Amniotic epithelial cell (primary cell): ENCODE measurements at regions not wholly inside any gene's neighbourhood (a gene's known extent, or its start where the extent isn't known, plus 50 kb on each side); places are given as distances from the start of the nearest gene placed in this dataset.
A peak's percentile ranks its signal among the peaks of the same experiment; 100 is the strongest.

Experiments
- DNase-seq: peaks from one replicate; pipeline ENCODE4 v3.0.0-alpha.2; 2010; ENCODE audit warnings: low read depth

DNA sequence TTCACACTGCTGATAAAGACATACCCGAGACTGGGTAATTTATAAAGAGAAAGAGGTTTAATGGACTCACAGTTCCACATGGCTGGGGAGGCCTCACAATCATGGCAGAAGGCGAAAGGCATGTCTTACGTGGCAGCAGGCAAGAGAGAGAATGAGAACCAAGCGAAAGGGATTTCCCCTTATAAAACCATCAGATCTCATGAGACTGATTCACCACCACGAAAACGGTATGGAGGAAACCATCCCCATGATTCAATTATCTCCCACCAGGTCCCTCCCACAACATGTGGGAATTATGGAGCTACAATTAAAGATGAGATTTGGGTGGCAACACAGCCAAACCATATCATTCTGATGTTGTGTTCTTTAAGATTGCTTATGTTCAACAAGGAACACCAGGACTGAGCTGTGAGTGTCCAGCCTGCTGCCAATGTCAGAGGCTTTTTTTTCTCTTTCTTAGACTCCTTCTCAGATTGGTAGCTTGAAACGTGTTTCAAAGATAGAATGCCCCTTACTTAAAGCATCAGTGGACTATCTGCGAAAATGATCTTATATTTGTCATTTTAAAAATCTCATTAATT, 124.1 kb upstream of the TWIST2 start:
- DNase-seq: peak; percentile 32

DNA sequence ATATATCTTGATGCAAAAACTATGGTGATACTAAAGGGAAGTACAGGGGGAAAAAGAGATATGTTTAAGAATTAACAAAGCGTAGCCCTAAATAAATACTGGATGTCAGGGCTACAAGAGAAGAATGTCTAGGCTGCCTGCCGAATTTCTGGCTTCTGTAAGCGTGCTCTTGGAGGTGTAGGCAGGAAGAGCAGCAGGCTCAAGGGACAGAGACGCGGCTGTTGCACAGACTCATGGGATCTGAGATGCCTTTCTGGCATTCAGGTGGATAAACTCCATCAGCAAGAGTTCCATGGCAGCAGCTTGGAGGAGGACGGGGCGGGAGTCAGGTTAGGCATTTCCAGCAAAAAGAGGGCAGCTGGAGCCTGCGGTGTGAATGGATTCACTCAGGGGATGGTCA, 123.2 kb upstream of the TWIST2 start:
- no peak for DNase-seq

DNA sequence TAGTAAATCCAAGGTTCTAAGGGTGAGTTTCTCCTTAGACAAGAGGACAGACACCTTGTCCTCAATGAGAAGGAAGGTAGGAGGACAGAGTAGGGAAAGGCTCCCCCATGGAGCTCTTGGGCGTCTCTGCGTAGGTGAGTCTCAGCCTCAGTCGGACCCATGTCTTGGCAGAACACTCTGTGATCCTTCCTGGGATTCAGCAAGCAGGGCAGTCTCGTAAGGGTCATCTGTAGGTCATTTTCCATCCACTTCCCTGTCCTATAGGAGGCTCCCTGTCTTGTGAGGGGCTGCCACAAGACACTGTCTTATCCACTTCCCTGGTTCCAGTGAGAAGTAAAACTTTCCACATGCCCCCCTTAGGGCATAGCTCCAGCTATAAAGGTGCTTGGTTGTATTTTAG, 122.6 kb upstream of the TWIST2 start:
- no peak for DNase-seq

DNA sequence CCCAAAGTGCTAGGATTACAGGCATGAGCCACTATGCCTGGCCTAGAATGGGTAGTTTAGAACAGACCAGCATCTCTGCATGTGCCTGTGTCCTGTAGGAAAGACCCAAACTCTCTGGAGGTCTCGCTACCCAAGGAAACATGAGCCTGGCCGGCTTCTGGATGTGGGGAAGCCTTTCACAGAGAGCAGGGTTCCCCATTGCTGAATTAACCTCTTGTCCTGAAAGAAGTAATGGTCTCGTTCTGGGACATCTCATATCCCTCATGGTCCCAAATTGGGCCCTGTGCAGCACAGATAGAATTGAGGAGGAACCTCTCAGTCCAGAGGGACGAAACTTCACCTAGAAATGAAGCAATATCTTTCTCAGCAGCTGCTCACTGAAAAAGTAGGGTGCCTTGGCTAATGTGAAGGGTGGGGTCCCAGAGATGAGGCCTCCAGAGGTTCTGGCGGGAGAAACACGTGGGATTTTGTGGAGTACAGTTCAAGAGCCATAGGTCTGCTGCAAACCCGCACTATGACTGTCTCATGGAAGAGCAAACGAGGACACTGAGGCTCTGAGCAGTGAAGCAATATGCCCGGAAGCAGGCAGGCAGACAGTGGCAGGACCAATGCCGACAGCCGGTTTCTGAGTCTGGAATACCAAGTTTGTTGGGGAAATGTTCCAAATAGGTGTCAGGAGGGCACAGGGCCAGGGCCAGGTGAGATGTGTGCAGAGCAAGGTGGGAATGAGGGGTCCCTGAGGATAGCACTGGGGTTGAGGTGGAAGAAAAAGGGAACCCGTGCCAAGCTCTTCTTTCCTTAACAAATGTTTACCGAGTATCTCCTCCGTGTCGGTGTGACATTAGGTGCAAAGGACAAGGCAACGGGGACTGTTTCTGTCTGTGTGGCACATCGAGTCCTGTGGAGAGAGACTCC, 121.0 kb upstream of the TWIST2 start:
- DNase-seq: no peak

DNA sequence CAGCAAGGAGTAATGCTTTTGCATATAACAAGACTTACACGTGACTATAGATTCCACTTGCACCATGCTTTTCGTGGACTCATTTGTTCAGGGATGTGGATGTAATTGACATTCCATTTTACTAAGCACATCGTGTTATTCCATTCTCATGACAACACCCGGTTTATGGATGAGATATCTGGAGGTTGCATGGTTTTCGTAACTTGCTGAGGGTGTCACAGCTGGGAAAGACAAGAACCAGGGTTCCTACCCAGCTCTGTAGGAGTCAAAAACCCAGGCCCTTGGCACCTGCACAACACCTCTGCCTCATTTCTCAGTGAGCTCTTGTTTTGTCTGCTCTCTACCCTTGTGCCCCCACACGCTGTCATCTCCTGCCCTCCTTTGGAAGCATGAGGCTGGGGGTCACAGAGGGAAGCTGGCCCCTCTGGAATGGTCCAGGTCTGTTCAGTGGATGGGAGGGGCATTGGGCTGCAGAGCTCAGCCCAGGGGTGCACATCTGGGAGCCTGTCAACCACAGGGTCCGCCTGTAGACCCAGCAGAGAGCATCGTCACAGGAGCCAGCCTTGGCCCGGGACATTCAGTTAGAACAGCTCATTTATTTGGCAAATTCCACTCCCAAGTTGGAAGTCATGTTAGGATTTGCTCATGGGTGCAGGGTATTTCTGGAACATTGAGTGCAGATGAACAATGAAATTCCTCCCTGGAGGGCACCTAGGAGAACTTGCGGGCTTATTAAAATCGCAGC, 120.1 kb upstream of the TWIST2 start:
- DNase-seq: peak; percentile 80

DNA sequence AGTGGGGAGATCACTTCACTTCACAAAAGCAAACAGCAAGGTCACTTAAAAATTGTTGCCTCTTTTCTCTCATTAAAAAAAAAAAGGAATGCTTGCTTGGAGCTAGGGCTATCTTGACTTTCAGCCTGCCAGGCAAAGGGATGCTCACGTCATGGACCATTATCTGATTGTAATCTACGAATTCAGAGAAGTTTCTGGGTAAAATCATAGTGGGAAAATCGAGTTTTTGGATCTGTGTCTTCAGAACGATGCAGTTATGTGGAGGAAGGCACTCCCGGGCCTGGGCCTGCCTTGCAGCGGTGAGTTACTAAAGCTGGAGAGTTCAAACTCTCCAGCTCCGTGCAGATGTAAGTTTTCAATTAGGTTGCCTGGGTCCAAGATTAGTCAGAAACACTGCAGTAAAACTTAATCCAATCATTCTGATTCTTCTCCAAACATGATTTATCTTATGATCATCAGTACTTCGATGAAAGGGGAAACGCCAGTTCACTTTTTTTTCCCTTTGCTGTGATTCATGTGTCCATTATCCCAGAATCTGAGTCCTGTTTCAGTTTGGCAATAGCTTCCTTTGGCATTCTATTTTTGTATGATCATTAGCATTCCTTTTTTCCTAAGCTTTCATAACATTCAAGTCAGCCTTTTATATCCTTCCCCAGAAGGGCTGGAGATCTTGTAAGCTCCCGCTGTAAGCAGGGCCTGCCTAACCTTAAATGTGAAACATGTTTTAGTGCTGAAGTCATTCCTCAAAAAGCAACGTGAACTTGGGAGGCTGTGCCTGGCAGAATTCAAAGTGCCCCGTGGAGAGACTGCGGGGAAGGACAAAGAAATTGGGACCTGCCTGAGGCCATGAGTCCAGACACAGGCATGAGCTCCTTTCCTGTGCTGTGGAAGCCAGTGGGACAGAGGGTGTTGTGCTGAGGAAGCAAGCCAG, 119.3 kb upstream of the TWIST2 start:
- DNase-seq: peak; percentile 74

DNA sequence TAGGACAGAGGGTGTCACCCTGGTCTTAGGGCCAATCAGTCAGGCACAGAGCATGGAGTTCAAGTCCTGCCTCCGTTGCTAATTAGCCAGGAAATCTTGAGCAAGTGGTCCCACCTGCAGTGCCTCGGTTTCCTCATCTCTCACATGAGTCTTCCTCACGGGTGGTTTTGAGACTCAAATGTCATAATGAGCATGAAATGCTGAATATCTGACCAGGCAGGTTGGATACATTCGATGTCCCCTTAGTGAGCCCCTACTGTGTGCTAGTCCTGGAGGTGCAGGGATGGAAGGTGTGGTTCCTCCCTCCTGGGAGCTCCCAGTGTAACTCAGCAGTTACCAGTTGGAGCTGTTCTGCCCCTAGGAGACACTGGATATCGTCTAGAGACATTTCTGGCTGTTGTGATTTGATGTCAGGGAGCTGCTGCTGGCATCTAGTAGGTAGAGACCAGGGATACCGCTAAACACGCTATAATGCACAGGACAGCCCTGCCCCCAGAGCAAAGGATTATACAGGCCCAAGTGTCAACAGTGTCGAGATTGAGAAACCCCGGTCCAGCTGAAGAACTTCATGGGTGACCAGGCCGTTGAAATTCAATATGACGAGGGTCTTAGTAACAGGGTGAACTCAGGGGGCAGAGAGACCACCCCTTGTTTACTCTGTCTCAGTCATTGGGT, 118.5 kb upstream of the TWIST2 start:
- no peak for DNase-seq

DNA sequence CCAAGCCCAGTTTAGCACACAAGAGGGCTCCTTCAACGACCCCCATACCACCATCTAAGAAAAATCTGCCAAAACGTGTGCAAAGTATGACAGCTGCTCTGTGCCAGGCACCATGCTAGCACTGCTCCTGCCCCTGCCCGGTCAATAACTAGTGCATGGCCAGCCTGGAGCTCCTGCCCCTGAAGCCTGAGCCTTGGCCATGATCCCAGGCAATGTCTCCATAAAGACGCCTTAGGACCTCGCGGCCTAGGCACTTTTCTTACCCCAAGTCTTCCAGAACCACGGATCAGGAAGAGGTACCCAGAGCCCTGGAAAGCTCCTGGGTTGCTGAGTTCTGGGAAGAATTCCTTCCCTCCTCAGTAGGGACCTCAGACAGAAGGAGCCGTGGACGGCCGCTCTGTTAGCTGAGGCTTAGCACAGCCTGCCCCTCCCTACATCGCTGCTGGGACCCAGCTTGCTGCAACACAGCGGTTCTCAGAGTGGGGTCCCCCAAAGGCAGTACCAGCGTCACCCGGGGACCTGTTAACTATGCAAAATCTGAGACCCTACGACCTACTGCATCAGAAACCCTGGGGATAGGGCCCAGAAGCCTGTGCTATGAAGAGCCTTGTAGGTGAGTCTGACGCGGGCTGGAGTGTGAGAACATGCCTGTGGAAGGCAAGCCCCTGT, 117.8 kb upstream of the TWIST2 start:
- DNase-seq: no peak

DNA sequence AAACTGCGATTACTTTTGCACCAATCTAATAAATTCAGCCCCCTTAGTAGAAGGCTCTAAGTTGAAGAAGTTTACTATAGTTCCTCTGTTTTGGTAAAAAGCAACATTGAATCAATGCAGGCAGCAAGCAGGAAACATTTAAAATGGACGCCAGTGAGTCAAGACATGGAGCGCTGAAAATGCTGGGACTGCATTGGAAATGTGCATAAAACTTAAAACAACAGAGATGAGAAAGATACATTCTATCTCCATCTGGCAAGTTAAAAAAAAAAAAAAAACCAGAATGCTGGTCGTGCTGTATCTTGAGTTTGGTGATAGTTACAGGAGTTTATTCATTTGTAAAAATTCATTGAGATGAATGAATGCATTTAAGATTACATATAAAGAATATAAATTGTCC, 117.0 kb upstream of the TWIST2 start:
- no peak for DNase-seq

DNA sequence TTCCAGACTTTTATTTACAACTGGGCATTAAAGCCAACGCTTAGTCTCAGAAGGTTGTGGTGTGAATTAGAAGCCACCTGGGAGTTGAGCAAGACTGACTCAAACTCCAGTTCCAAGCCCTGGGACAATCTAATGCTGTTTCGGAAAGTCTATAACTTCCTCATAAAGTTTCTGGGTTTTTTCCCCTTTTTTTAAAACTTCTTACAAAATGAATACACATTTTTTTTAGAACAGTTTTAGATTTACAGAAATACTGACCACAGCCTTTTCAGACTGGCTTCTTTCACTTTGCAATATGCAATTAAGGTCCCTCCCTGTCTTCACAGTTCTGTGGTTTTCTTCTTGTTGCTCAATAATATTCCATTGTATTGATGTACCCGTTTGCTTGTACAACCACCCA, 115.9 kb upstream of the TWIST2 start:
- peak; percentile 43 for DNase-seq

DNA sequence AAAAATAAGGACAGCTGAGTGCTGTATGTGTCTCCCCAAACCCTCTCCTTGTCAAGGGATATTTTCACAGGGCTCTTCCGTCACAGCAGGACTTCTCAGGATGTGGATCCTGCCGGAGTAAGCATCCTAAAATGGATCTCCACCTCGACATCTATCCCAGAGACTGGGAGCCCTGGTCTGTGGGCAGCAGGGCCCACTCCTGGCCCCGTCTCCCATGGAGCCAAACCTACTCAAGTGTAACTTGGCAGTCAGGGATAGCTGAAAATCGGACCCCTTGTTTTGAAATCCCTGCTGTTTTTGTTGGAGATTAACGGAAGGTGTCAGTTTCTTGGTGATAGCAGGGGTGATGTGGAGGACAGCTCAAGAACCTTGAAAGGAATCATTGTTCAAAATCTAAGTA, 109.0 kb upstream of the TWIST2 start:
- DNase-seq: no peak

DNA sequence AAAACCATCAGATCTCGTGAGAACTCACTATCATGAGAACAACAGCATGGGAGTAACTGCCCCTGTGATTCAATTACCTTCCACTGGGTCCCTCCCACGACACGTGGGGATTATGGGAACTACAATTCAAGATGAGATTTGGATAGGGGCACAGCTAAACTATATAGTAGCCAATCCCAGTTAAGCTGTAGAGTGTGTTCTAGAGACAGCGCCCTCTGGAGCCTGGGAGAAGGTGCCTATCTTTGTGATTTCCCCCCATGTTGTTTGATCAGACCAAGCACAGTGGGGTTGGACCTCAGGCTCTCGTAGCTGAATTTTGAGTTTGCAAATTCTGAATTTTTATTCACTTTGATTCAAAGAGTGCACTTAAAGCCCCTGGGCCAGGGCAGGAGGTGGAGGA, 108.2 kb upstream of the TWIST2 start:
- no peak for DNase-seq

DNA sequence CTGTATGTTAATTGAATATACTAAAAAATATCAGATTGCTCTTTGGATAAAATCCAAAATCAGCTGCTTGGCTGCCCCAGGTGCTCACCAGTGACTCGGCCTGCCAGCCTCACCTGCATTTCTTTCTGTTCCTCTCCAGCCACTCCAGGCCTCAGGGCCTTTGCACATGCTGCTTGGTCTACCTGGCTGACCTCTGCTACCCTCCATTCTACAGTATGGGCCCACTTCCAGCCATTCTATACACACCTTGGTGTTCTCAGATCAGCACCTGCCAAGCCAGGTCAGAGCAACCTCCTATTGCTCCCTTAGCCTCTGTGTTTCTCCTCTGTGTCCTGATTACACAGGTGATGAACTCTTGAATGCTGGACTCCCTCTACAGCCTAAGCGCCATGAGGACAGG, 106.6 kb upstream of the TWIST2 start:
- no peak for DNase-seq

DNA sequence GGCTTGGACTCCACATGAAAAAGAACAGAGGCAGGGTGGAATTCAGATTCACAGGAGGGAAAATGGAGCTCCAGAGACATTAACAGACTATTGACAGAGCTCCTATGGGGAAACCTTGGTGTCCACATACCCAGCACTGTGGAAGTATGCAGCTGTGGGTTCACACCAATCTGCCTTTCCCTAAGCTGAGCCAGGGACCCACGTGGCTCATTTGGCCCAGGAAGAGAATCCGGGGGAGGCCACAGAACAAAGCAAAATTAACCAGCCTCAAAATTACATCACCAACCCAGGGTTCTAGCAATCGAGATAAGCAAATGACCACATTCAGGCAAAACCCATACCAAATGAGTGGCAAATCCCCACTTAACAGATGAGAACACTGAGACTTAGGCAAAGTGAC, 105.8 kb upstream of the TWIST2 start:
- DNase-seq: peak; percentile 52

DNA sequence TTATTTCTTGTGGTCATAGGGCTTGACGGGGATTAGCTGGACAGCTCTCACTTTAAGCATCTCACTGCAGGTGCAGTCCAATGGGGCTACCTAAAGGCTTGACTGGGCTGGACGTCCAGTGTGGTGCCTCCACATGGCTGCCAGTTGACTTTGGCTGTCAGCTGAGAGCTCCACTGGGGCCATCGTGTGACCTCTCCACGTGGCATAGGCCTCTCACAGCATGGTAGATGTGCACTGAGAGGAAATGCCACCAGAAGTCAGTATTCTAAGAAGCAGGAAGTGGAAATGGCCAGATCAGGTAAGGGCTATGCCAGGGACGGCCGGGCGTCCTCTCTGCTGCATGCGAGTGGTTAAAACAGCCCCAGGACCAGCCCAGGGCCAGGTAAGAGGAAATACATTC, 105.2 kb upstream of the TWIST2 start:
- no peak for DNase-seq

DNA sequence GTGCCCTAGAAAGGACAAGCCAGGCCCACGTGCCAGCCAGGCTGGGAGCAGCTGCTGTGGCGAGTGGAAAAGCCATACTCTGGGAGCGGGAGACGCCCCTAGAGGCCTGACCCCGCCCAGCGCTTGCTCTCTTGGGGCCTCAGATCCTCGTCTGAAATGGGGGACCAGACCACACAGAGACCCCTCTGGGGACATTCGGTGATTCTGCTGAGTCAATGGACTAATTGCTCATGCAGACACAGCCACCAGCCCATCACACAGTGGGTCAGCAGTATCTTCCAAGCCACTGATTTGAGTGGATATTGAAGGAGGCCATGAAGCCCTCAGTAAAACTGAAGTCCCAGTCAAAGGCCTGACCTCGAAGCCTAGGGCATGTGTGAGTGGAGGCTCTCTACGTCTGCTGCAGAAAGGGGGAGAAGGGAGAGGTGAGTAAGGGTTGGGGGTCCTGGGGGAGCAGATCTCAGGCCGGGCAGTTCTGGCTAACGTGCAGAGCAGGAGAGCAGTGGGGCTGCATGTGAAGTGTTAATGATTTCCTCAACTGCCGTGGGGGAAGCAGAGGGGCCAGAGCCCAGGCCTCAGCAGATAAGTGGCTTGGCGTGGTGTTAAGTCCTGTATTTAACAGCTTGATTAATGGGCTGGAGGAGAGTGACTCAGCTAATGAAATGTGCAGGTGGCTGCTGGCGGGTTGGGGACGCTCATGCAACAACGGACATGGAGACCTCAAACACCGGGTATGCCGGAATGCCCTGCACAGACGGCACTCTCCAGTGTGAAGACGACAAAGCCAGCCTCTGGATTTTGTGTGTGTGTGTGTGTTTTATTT, 104.4 kb upstream of the TWIST2 start:
- DNase-seq: no peak

DNA sequence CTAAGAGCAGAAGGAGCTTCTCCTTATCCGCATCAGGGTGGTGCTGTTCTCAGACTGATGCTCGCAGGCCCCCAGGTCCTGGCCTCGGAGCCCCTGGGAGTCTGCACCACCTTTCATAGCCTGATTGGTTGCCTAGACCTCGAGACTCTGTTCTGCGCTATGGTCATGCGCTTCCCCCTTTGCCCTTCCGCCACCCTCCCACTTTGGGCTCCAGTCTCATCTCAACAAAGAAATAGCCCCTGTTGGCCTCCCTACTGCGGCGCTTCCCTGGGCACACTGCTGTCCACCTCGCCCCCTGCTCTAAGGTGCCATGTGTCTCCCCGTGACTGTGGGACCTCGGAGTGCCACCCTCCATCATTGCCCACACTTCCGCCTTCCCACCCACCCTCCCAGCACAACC, 102.9 kb upstream of the TWIST2 start:
- no peak for DNase-seq

DNA sequence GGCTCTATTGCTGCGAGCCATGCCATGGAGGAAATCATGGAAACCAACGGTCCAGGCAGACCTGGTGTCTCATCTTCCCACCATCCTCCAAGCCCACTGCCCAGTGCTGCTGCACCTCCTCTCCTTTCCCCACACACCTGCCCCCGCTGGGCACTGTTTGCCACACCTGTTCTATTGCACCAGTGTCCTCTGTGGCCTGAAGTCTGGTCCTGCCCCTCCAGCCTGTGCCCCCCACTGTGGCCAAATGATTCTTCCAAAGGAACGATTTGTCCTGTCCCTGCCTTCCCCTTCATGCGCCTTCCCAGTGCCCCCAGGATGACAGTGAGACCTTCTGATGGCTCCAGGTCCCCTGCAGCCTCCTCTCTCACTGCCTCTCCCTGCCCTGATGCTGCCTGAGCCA, 101.9 kb upstream of the TWIST2 start:
- no peak for DNase-seq

DNA sequence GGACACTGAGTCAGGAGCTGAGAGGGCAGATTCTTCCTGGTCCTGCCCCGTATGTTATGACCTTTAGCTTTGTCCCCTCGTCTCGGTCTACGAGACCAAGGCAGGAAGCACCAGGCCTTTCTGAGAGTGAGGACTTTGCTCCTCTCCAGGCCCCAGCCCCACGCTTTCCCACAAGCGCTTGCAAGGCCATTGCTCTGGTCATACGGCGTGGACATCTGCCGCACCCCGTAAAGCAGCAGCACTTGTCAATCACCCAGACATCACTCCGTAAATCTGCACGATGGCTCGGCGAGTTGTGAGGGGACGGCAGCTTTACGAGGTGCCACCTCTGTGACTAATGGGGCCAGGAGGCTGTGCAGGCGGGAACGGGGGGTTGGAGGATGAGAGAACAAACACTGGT, 100.8 kb upstream of the TWIST2 start:
- DNase-seq: no peak

DNA sequence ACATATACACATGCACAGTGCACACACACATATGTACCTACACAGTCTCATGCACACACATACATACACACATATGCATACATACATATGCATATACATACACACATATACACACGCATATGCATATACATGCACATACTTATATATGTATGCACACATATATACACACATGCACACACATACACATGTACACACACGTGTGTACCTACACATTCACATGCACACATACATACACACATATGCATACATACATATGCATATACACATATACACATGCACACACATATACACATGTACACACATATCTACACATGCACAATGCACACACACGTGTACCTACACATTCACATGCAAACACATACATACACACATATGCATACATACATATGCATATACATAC, 100.3 kb upstream of the TWIST2 start:
- DNase-seq: no peak
